Spleen (tissue), 11 donors: ENCODE measurements at regions not wholly inside any gene's neighbourhood (a gene's known extent, or its start where the extent isn't known, plus 50 kb on each side); places are given as distances from the start of the nearest gene placed in this dataset.

Source experiments
- DNase-seq: peaks from one replicate; pipeline ENCODE4 v3.0.0-alpha.2; 2020
- H3K27ac ChIP-seq, 8 donors: fragments of 200-600 bp; sonication (generic) in 7 of 8; 1 replicate in 4 of 8; 2 replicates in 4 of 8; pipeline versions ENCODE4 v1.5.0 to v1.8.0; 2016 to 2021; ENCODE audit warnings: inconsistent platforms in 4 of 8, mild to moderate bottlenecking in 4 of 8, moderate library complexity in 1 of 8
- H3K27me3 ChIP-seq, 7 donors: fragments of 200-600 bp; sonication (generic) in 6 of 7; replicated peaks in 1 of 7; 1 replicate in 4 of 7; 2 replicates in 3 of 7; pipeline versions ENCODE4 v1.5.0 to v1.8.0; 2016 to 2021; ENCODE audit warnings: inconsistent platforms in 3 of 7, mild to moderate bottlenecking in 1 of 7
- H3K36me3 ChIP-seq, 6 donors: fragments of 200-600 bp; sonication (generic) in 5 of 6; 1 replicate in 4 of 6; 2 replicates in 2 of 6; pipeline versions ENCODE4 v1.5.0 to v1.8.0; 2016 to 2021; ENCODE audit warnings: inconsistent platforms in 2 of 6
- H3K4me1 ChIP-seq, 6 donors: fragments of 200-600 bp; sonication (generic) in 5 of 6; 1 replicate in 3 of 6; 2 replicates in 3 of 6; pipeline versions ENCODE4 v1.5.0 to v1.8.0; 2016 to 2021; ENCODE audit warnings: inconsistent platforms in 3 of 6
- H3K4me3 ChIP-seq, 8 donors: fragments of 200-600 bp; sonication (generic) in 7 of 8; 1 replicate in 4 of 8; 2 replicates in 4 of 8; pipeline versions ENCODE4 v1.5.0 to v1.8.0; 2016 to 2021; ENCODE audit warnings: inconsistent platforms in 4 of 8, mild to moderate bottlenecking in 4 of 8, moderate library complexity in 2 of 8
- H3K9me3 ChIP-seq, 8 donors: fragments of 200-600 bp; sonication (generic) in 7 of 8; 1 replicate in 4 of 8; 2 replicates in 4 of 8; pipeline versions ENCODE4 v1.5.0 to v1.8.0; 2016 to 2021; ENCODE audit warnings: inconsistent platforms in 4 of 8
- CTCF ChIP-seq, 11 experiments: fragments of 200-600 bp in 7 of 11; fragments of 450-650 bp in 4 of 11; sonication (generic) in 4 of 11; IDR thresholded peaks in 8 of 11; conservative IDR thresholded peaks in 3 of 11; 1 replicate in 7 of 11; 2 replicates in 4 of 11; pipeline versions ENCODE4 v1.4.0 to v1.8.0; 2016 to 2021; ENCODE audit warnings: antibody characterized with exemption in 11 of 11, inconsistent platforms in 4 of 11, mild to moderate bottlenecking in 1 of 11
- POLR2A ChIP-seq, 3 donors: fragments of 450-650 bp; IDR thresholded peaks; one replicate each; pipeline ENCODE4 v1.5.1; 2017; ENCODE audit warnings: antibody characterized with exemption in 3 of 3, mild to moderate bottlenecking in 1 of 3
- POLR2AphosphoS5 ChIP-seq, 3 donors: sonication (generic); formaldehyde crosslinking; IDR thresholded peaks; one replicate each; pipeline ENCODE4 v1.5.1; 2017; ENCODE audit warnings: antibody characterized with exemption in 3 of 3
- WGBS, 5 donors: extraction: QIAGEN DNeasy Blood & Tissue Kit in 3 of 5; methylation state at CpG; one replicate each; pipeline versions ENCODE4 v1.1.5 to v1.1.7; 2013 to 2018; 5-methylcytosine and 5-hydroxymethylcytosine counted together
- intact Hi-C: fragments of 100-400 bp; cut with DNase I; formaldehyde crosslinking; loops from one replicate; pipeline ENCODE4 v1.15.0; 2023; ENCODE audit warnings: low total_unique reads
- donor health status: healthy with polysubstance abuse.
- donor health status: DM: no; HTN: no; CAD: no; lungs with moderate emphysema.
- donor health status: DM: no; HTN: no; CAD: no.
- donor health status: Bipolar disorder and iron deficiency.
- donor health status: healthy.
- donor health status: DM: no; HTN: no; CAD: no.
- donor health status: DM: yes; HTN: yes; CAD: no.

GRCh38 chr1:100628631-100629081, 90.7 kb downstream of the GPR88 start:
- Histone ChIP-seq H3K9me3 (no peaks in the 10 kb centered on the region), H3K4me3 (peak overlapping the region in 1 of 8 donors; percentile 14), H3K36me3 (no peaks in the 10 kb centered on the region), H3K27ac (peak overlapping the region in 7 of 8 donors; percentile 73 to 84 (median 77)), H3K4me1 (peaks cover 0 to 34% (median 17%) of the 10 kb centered on the region in 6 donors), H3K27me3 (no peaks in the 10 kb centered on the region)
- DNase-seq = no peak
- TF ChIP-seq POLR2AphosphoS5 (IDR thresholded peaks at IDR 0.05) = peak in 1 of 3 donors; percentile 73
- TF ChIP-seq CTCF (IDR thresholded peaks at IDR 0.05 in 8 of 11, conservative IDR thresholded peaks at IDR 0.05 in 3 of 11) = no peak
- intact Hi-C loops = no loop called here
- 16 to 39% (median 20%) methylated on average over 4 of the region's 4 CpGs for WGBS, 5 donors

- TF ChIP-seq POLR2AphosphoS5 (IDR thresholded peaks at IDR 0.05) (no peak), POLR2A (IDR thresholded peaks at IDR 0.05) (no peak), CTCF (IDR thresholded peaks at IDR 0.05 in 8 of 11, conservative IDR thresholded peaks at IDR 0.05 in 3 of 11) (no peak)
- Histone ChIP-seq H3K9me3 (no peaks in the 10 kb centered on the region), H3K36me3 (no peaks in the 10 kb centered on the region), H3K4me1 (peaks cover 0 to 34% (median 17%) of the 10 kb centered on the region in 6 donors), H3K4me3 (peak overlapping the region in 1 of 8 donors; percentile 14), H3K27ac (peak overlapping the region in 7 of 8 donors; percentile 73 to 84 (median 77)), H3K27me3 (no peaks in the 10 kb centered on the region)
- intact Hi-C loops = no loop called here
- DNase-seq = no peak
These were observed 90.2 kb upstream of the VCAM1 start for GRCh38 chr1:100629391-100629790.

GRCh38 chr1:100631015-100631551, 88.5 kb upstream of the VCAM1 start:
- H3K9me3 ChIP-seq = no peaks in the 10 kb centered on the region
- H3K27ac ChIP-seq = peak overlapping the region in 4 of 8 donors; percentile 19 to 73 (median 40)
- H3K4me1 ChIP-seq = peaks cover 0 to 32% (median 12%) of the 10 kb centered on the region in 6 donors
- intact Hi-C loops = no loop called here
- no peaks in the 10 kb centered on the region for H3K27me3 ChIP-seq
- H3K4me3 ChIP-seq = no peak overlapping the region
- no peaks in the 10 kb centered on the region for H3K36me3 ChIP-seq
- 39 to 69% (median 54%) methylated on average over 4 of the region's 4 CpGs for WGBS, 5 donors
- no peak for DNase-seq
- no peak for TF ChIP-seq POLR2A (IDR thresholded peaks at IDR 0.05)
- no peak for TF ChIP-seq POLR2AphosphoS5 (IDR thresholded peaks at IDR 0.05)
- no peak for TF ChIP-seq CTCF (IDR thresholded peaks at IDR 0.05 in 8 of 11, conservative IDR thresholded peaks at IDR 0.05 in 3 of 11)

GRCh38 chr1:100642826-100643225, 76.7 kb upstream of the VCAM1 start:
- Histone ChIP-seq H3K4me3 (no peak overlapping the region), H3K27me3 (no peaks in the 10 kb centered on the region), H3K27ac (peak overlapping the region in 7 of 8 donors; percentile 10 to 68 (median 49)), H3K36me3 (no peaks in the 10 kb centered on the region), H3K4me1 (peaks cover 0 to 18% (median 7%) of the 10 kb centered on the region in 6 donors), H3K9me3 (peaks cover 0 to 7% (median 0%) of the 10 kb centered on the region in 8 donors)
- no peak for DNase-seq
- no peak for TF ChIP-seq POLR2AphosphoS5 (IDR thresholded peaks at IDR 0.05)
- no peak for TF ChIP-seq POLR2A (IDR thresholded peaks at IDR 0.05)
- no peak for TF ChIP-seq CTCF (IDR thresholded peaks at IDR 0.05 in 8 of 11, conservative IDR thresholded peaks at IDR 0.05 in 3 of 11)
- 59 to 79% (median 72%) methylated on average over 2 of the region's 2 CpGs for WGBS, 5 donors
- intact Hi-C loops = no loop called here
